ENCODE measurements at regions not wholly inside any gene's neighbourhood (a gene's known extent, or its start where the extent isn't known, plus 50 kb on each side); places are given as distances from the start of the nearest gene placed in this dataset.
A peak's percentile ranks its signal among the peaks of the same experiment; 100 is the strongest.
"Not testable (repeated sequence)": the region's sequence is repeated elsewhere in the genome, so short reads cannot be mapped to it uniquely, and the experiment has no call there.

GRCh38 chr6:127397729-127398630 lies 54.6 kb upstream of the ECHDC1 start:
- H3K4me1 ChIP-seq (ENCODE audit: low read depth): peaks cover 8% of the 10 kb centered on the region
- intact Hi-C loops (cut with DNase I, micrococcal nuclease): no loop called here
- H3K36me3 ChIP-seq (ENCODE audit: low read depth): no peaks in the 10 kb centered on the region
- DNase-seq (no peak), ATAC-seq (peak; percentile 64)
- no peak for TF ChIP-seq CTCF (IDR thresholded peaks at IDR 0.05)
- H3K9me3 ChIP-seq: no peaks in the 10 kb centered on the region
- no peak overlapping the region for H3K4me3 ChIP-seq

- not testable (repeated sequence) for H3K4me1 ChIP-seq (ENCODE audit: low read depth); H3K4me3 ChIP-seq
Observed at GRCh38 chr6:127397171-127397597, 53.8 kb upstream of the ECHDC1 start.

More at GRCh38 chr6:127397171-127397597, 53.8 kb upstream of the ECHDC1 start:
- intact Hi-C loops (cut with DNase I, micrococcal nuclease); H3K36me3 ChIP-seq (ENCODE audit: low read depth); H3K9me3 ChIP-seq: not testable (repeated sequence)
- peak; percentile 81 for ATAC-seq
- DNase-seq: peak; percentile 67 to 84 (median 67)

All from mucosa of descending colon (tissue), 3 donors.